Activated CD8-positive, alpha-beta memory T cell treated with anti-CD3 and anti-CD28 coated beads, Interleukin-2, amount 10 ng/mL, durations not matched to agents 7 days and 5 days (primary cell): ENCODE measurements at regions not wholly inside any gene's neighbourhood (a gene's known extent, or its start where the extent isn't known, plus 50 kb on each side); places are given as distances from the start of the nearest gene placed in this dataset.

Experiments
- ATAC-seq: fragments of 150-1000 bp; cut with Tn5 transposase; one replicate; pipeline ENCODE4 v1.10.0; 2021; ENCODE audit warnings: moderate library complexity
- CTCF ChIA-PET: fragments of 350-600 bp; sonication (Branson Sonifier 250); formaldehyde crosslinking; loops from one replicate; lab custom pipeline; 2021; ENCODE audit warnings: antibody characterized with exemption; lab: Charles Lee
- DNase-seq: peaks from one replicate; pipeline ENCODE4 v3.0.0-alpha.2; 2020
- H3K27ac Mint-ChIP-seq: one replicate; pipeline ENCODE4 v1.8.0; 2021; ENCODE audit warnings: mild to moderate bottlenecking, mixed read lengths
- H3K27me3 Mint-ChIP-seq: one replicate; pipeline ENCODE4 v1.8.0; 2021; ENCODE audit warnings: mixed read lengths
- H3K36me3 Mint-ChIP-seq: one replicate; pipeline ENCODE4 v1.8.0; 2021; ENCODE audit warnings: mild to moderate bottlenecking, mixed read lengths
- H3K4me1 Mint-ChIP-seq: one replicate; pipeline ENCODE4 v1.8.0; 2021; ENCODE audit warnings: mixed read lengths
- H3K4me3 Mint-ChIP-seq: one replicate; pipeline ENCODE4 v1.8.0; 2021; ENCODE audit warnings: mild to moderate bottlenecking, moderate library complexity, mixed read lengths
- H3K9me3 Mint-ChIP-seq: one replicate; pipeline ENCODE4 v1.8.0; 2022; ENCODE audit warnings: low read depth, mixed read lengths

GRCh38 chr5:72618708-72619107, 111.5 kb upstream of the ZNF366 start:
- H3K36me3 Mint-ChIP-seq: no peaks in the 10 kb centered on the region
- H3K27ac Mint-ChIP-seq: no peak overlapping the region
- H3K4me1 Mint-ChIP-seq: no peaks in the 10 kb centered on the region
- CTCF ChIA-PET: no interaction called here
- ATAC-seq: no peak
- no peaks in the 10 kb centered on the region for H3K9me3 Mint-ChIP-seq
- DNase-seq: no peak
- peaks cover 35% of the 10 kb centered on the region for H3K27me3 Mint-ChIP-seq
- H3K4me3 Mint-ChIP-seq: no peak overlapping the region

GRCh38 chr5:72615061-72615460, 107.9 kb upstream of the ZNF366 start:
- DNase-seq (no peak), ATAC-seq (no peak)
- no peaks in the 10 kb centered on the region for H3K4me1 Mint-ChIP-seq
- H3K9me3 Mint-ChIP-seq: no peaks in the 10 kb centered on the region
- CTCF ChIA-PET: no interaction called here
- no peaks in the 10 kb centered on the region for H3K36me3 Mint-ChIP-seq
- H3K27ac Mint-ChIP-seq: no peak overlapping the region
- H3K4me3 Mint-ChIP-seq: no peak overlapping the region
- H3K27me3 Mint-ChIP-seq: peaks cover 31% of the 10 kb centered on the region

- no peak overlapping the region for H3K4me3 Mint-ChIP-seq
- no peak overlapping the region for H3K27ac Mint-ChIP-seq
- ATAC-seq (no peak), DNase-seq (no peak)
- no peaks in the 10 kb centered on the region for H3K4me1 Mint-ChIP-seq
- H3K9me3 Mint-ChIP-seq: no peaks in the 10 kb centered on the region
- CTCF ChIA-PET: no interaction called here
- H3K36me3 Mint-ChIP-seq: no peaks in the 10 kb centered on the region
- peaks cover 22% of the 10 kb centered on the region for H3K27me3 Mint-ChIP-seq
Measured at GRCh38 chr5:72613515-72613914, 106.3 kb upstream of the ZNF366 start.

GRCh38 chr5:72612810-72613209, 105.6 kb upstream of the ZNF366 start:
- Mint-ChIP-seq H3K27ac (no peak overlapping the region), H3K4me1 (no peaks in the 10 kb centered on the region), H3K27me3 (peaks cover 22% of the 10 kb centered on the region), H3K9me3 (no peaks in the 10 kb centered on the region), H3K4me3 (no peak overlapping the region), H3K36me3 (no peaks in the 10 kb centered on the region)
- DNase-seq: no peak
- ATAC-seq: no peak
- CTCF ChIA-PET: interaction anchor here (3.9 kb wide), 1 partner anchor 206 kb away, joined by 45 read pairs; the partner anchor contains the start of gene TNPO1

- Mint-ChIP-seq H3K4me3 (no peak overlapping the region), H3K27me3 (peaks cover 13% of the 10 kb centered on the region), H3K4me1 (no peaks in the 10 kb centered on the region), H3K27ac (no peak overlapping the region), H3K36me3 (no peaks in the 10 kb centered on the region), H3K9me3 (no peaks in the 10 kb centered on the region)
- peak; percentile 50 for DNase-seq
- peak; percentile 61 for ATAC-seq
- CTCF ChIA-PET: interaction anchor here (0.8 to 3.9 kb wide), 7 partner anchors 11 to 590 kb away, joined by 3 to 45 read pairs (median 4); partner anchors contain the start of gene TNPO1
Measured at GRCh38 chr5:72611118-72611730, 104.0 kb upstream of the ZNF366 start.

GRCh38 chr5:72608926-72609325, 101.7 kb upstream of the ZNF366 start:
- CTCF ChIA-PET: interaction anchor here (3.9 kb wide), 1 partner anchor 209 kb away, joined by 45 read pairs; the partner anchor contains the start of gene TNPO1
- Mint-ChIP-seq H3K36me3 (no peaks in the 10 kb centered on the region), H3K9me3 (no peaks in the 10 kb centered on the region), H3K4me1 (no peaks in the 10 kb centered on the region), H3K27ac (no peak overlapping the region), H3K27me3 (peaks cover 11% of the 10 kb centered on the region), H3K4me3 (no peak overlapping the region)
- DNase-seq (no peak), ATAC-seq (no peak)

- no peak for DNase-seq
Measured at GRCh38 chr5:72608297-72608696, 101.1 kb upstream of the ZNF366 start.

GRCh38 chr5:72607381-72607780, 100.2 kb upstream of the ZNF366 start:
- no peaks in the 10 kb centered on the region for H3K36me3 Mint-ChIP-seq
- no peak overlapping the region for H3K27ac Mint-ChIP-seq

More at GRCh38 chr5:72608297-72608696, 101.1 kb upstream of the ZNF366 start:
- no peak for ATAC-seq
- Mint-ChIP-seq H3K9me3 (no peaks in the 10 kb centered on the region), H3K36me3 (no peaks in the 10 kb centered on the region), H3K4me3 (no peak overlapping the region), H3K4me1 (no peaks in the 10 kb centered on the region), H3K27me3 (peaks cover 11% of the 10 kb centered on the region), H3K27ac (no peak overlapping the region)
- CTCF ChIA-PET: interaction anchor here (1.5 kb wide), 1 partner anchor 843 kb away, joined by 3 read pairs; no protein-coding TSS in a partner anchor

GRCh38 chr5:72606525-72606924, 99.3 kb upstream of the ZNF366 start:
- Mint-ChIP-seq H3K9me3 (no peaks in the 10 kb centered on the region), H3K4me3 (no peak overlapping the region), H3K27me3 (peaks cover 11% of the 10 kb centered on the region), H3K36me3 (no peaks in the 10 kb centered on the region), H3K4me1 (no peaks in the 10 kb centered on the region), H3K27ac (no peak overlapping the region)
- CTCF ChIA-PET: no interaction called here
- ATAC-seq (no peak), DNase-seq (no peak)

More at GRCh38 chr5:72607381-72607780, 100.2 kb upstream of the ZNF366 start:
- CTCF ChIA-PET: interaction anchor here (1.5 kb wide), 1 partner anchor 844 kb away, joined by 3 read pairs; no protein-coding TSS in a partner anchor
- H3K27me3 Mint-ChIP-seq: peaks cover 11% of the 10 kb centered on the region
- H3K9me3 Mint-ChIP-seq: no peaks in the 10 kb centered on the region
- no peak overlapping the region for H3K4me3 Mint-ChIP-seq
- ATAC-seq (no peak), DNase-seq (no peak)
- no peaks in the 10 kb centered on the region for H3K4me1 Mint-ChIP-seq

- Mint-ChIP-seq H3K27ac (no peak overlapping the region), H3K9me3 (no peaks in the 10 kb centered on the region)
Measured at GRCh38 chr5:72605632-72606031, 98.4 kb upstream of the ZNF366 start.

GRCh38 chr5:72604798-72605154, 97.6 kb upstream of the ZNF366 start:
- CTCF ChIA-PET: no interaction called here
- no peaks in the 10 kb centered on the region for H3K27me3 Mint-ChIP-seq
- ATAC-seq: no peak
- no peaks in the 10 kb centered on the region for H3K36me3 Mint-ChIP-seq
- no peak for DNase-seq
- H3K4me3 Mint-ChIP-seq: no peak overlapping the region
- H3K9me3 Mint-ChIP-seq: no peaks in the 10 kb centered on the region
- no peak overlapping the region for H3K27ac Mint-ChIP-seq
- no peaks in the 10 kb centered on the region for H3K4me1 Mint-ChIP-seq

More at GRCh38 chr5:72605632-72606031, 98.4 kb upstream of the ZNF366 start:
- H3K4me1 Mint-ChIP-seq: no peaks in the 10 kb centered on the region
- ATAC-seq (no peak), DNase-seq (no peak)
- H3K36me3 Mint-ChIP-seq: no peaks in the 10 kb centered on the region
- CTCF ChIA-PET: no interaction called here
- H3K27me3 Mint-ChIP-seq: peaks cover 4% of the 10 kb centered on the region
- no peak overlapping the region for H3K4me3 Mint-ChIP-seq

GRCh38 chr5:72604111-72604797, 97.0 kb upstream of the ZNF366 start:
- Mint-ChIP-seq H3K4me1 (no peaks in the 10 kb centered on the region), H3K36me3 (no peaks in the 10 kb centered on the region), H3K9me3 (no peaks in the 10 kb centered on the region), H3K4me3 (no peak overlapping the region), H3K27me3 (no peaks in the 10 kb centered on the region), H3K27ac (no peak overlapping the region)
- DNase-seq (no peak), ATAC-seq (no peak)
- CTCF ChIA-PET: no interaction called here

- H3K36me3 Mint-ChIP-seq: no peaks in the 10 kb centered on the region
- DNase-seq (no peak), ATAC-seq (no peak)
- peaks cover 9% of the 10 kb centered on the region for H3K4me1 Mint-ChIP-seq
- H3K9me3 Mint-ChIP-seq: peaks cover 5% of the 10 kb centered on the region
- CTCF ChIA-PET: no interaction called here
- H3K27me3 Mint-ChIP-seq: no peaks in the 10 kb centered on the region
- H3K4me3 Mint-ChIP-seq: no peak overlapping the region
- H3K27ac Mint-ChIP-seq: no peak overlapping the region
Measured at GRCh38 chr5:72602696-72603685, 95.8 kb upstream of the ZNF366 start.
